ENCODE measurements at regions not wholly inside any gene's neighbourhood (a gene's known extent, or its start where the extent isn't known, plus 50 kb on each side); places are given as distances from the start of the nearest gene placed in this dataset.

DNA sequence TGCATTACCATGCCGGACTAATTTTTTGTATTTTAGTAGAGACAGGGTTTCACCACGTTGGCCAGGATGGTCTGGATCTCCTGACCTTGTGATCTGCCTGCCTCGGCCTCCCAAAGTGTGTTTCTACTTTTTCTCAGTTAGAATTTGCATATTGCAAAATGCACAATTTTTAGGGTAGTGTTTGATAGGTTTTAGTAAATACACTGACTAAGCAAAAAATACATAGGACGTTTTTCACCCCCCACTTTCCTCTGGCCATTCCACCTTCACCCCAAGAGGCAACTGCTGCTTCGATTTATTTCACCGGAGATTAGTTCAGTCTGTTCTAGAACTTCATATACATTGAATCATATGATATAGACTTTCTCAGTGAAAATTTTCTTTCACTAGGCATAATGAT lies 1269.1 kb downstream of the TBC1D22A start:
- TF ChIP-seq, protein P1, sequence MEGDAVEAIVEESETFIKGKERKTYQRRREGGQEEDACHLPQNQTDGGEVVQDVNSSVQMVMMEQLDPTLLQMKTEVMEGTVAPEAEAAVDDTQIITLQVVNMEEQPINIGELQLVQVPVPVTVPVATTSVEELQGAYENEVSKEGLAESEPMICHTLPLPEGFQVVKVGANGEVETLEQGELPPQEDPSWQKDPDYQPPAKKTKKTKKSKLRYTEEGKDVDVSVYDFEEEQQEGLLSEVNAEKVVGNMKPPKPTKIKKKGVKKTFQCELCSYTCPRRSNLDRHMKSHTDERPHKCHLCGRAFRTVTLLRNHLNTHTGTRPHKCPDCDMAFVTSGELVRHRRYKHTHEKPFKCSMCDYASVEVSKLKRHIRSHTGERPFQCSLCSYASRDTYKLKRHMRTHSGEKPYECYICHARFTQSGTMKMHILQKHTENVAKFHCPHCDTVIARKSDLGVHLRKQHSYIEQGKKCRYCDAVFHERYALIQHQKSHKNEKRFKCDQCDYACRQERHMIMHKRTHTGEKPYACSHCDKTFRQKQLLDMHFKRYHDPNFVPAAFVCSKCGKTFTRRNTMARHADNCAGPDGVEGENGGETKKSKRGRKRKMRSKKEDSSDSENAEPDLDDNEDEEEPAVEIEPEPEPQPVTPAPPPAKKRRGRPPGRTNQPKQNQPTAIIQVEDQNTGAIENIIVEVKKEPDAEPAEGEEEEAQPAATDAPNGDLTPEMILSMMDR (IDR thresholded peaks at IDR 0.05; ENCODE audit: extremely low read depth, missing control alignments) = no peak
- DNase-seq (ENCODE audit: low spot score) = no peak

DNA sequence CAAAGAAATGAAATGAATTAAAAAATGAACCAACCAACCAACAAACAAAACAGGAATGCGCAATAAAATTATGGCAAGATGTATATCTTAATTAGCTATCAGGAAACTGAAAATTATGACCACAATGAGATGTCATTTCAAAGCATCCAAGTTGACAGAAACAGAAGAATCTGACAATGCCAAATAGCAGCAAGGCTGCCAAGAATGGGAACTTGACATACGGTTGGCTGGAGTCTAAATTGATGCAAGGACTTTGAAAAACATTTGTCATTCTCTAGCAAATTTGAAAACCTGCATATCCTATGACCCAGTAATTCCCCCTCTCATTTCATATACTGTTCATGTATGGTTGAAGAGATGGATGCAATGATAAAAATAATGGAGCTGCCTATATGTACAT lies 1262.6 kb downstream of the TBC1D22A start:
- TF ChIP-seq, protein P1 (IDR thresholded peaks at IDR 0.05; ENCODE audit: extremely low read depth, missing control alignments) = no peak
- no peak for DNase-seq (ENCODE audit: low spot score)

DNA sequence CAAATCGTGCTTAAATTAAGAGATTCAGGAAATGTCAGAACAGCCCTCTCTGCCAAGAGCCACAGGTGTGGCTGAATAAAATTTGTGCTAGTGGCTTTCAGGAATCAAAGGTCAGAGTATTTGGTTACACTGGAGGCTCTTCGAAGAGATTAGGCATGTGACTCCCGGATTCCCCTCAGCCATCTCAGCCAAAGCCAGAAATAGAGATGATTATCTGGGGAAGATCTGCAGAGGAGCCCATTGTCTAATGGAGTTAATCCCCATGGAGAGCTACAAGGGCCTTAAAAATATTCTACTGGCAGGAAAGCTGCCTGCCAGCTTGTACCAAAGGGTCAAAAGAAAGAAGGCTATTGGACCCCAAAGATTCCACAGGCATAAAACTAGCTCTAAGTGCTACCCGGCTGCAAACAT lies 1259.5 kb downstream of the TBC1D22A start:
- TF ChIP-seq, protein P1 (IDR thresholded peaks at IDR 0.05; ENCODE audit: extremely low read depth, missing control alignments) = no peak
- DNase-seq (ENCODE audit: low spot score) = no peak

GRCh38 chr22:48018346-48018745 lies 1255.9 kb downstream of the TBC1D22A start:
- TF ChIP-seq, protein P1 (IDR thresholded peaks at IDR 0.05; ENCODE audit: extremely low read depth, missing control alignments) = no peak

DNA sequence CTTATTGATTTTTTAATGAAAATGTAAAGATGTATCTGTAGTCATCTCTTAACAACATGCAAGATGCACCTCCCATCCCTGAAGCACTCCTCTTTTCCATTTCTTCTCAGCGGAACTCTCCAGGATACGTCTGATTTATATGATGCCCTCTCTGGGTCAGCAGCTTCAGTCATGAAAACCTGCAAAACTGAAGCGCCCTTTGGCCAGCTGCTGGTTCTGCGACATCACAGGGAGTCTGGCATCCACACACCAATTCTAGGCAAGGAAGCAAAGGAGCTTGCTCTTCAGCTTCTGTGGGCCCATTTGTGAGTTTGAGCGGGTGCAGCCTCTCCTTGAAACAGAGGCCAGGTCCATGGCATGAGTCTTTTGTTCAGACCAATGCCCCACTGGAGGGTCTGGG lies 1253.3 kb downstream of the TBC1D22A start:
- TF ChIP-seq, protein P1 (IDR thresholded peaks at IDR 0.05; ENCODE audit: extremely low read depth, missing control alignments) = no peak
- no peak for DNase-seq (ENCODE audit: low spot score)

More at GRCh38 chr22:48018346-48018745, 1255.9 kb downstream of the TBC1D22A start:
- DNase-seq (ENCODE audit: low spot score) = no peak

GRCh38 chr22:48004936-48005335 lies 1242.5 kb downstream of the TBC1D22A start:
- no peak for DNase-seq (ENCODE audit: low spot score)
- TF ChIP-seq, protein P1 (IDR thresholded peaks at IDR 0.05; ENCODE audit: extremely low read depth, missing control alignments) = no peak

GRCh38 chr22:48004038-48004437 lies 1241.6 kb downstream of the TBC1D22A start:
- DNase-seq (ENCODE audit: low spot score) = no peak
- TF ChIP-seq, protein P1 (IDR thresholded peaks at IDR 0.05; ENCODE audit: extremely low read depth, missing control alignments) = no peak

Data from GM20000 (cell line).